NB4 (cell line): ENCODE measurements at regions not wholly inside any gene's neighbourhood (a gene's known extent, or its start where the extent isn't known, plus 50 kb on each side); places are given as distances from the start of the nearest gene placed in this dataset.

Experiments
- DNase-seq: peaks from one replicate; pipeline ENCODE4 v3.0.0; 2010; ENCODE audit warnings: low read depth
- H3K4me3 ChIP-seq: one replicate; pipeline ENCODE4 v1.5.1; 2011; ENCODE audit warnings: mild to moderate bottlenecking, low read depth, low read length, moderate library complexity
- CTCF ChIP-seq: IDR thresholded peaks from one replicate; pipeline ENCODE4 v1.5.1; 2012; ENCODE audit warnings: low read depth, low read length
- MAX ChIP-seq: IDR thresholded peaks from 2 replicates; pipeline ENCODE4 v1.6.1; 2011; ENCODE audit warnings: low read depth, low read length
- MYC ChIP-seq: IDR thresholded peaks from 2 replicates; pipeline ENCODE4 v1.6.1; 2011; ENCODE audit warnings: low read depth, low read length
- POLR2A ChIP-seq: IDR thresholded peaks from 2 replicates; pipeline ENCODE4 v1.6.1; 2011; ENCODE audit warnings: mild to moderate bottlenecking; ENCODE audit not compliant: insufficient read length; ENCODE audit errors: extremely low read depth

GRCh38 chr2:109699646-109700045, 85.5 kb downstream of the SOWAHC start:
- no peak for TF ChIP-seq POLR2A
- no peak overlapping the region for H3K4me3 ChIP-seq
- no peak for DNase-seq

- DNase-seq: no peak
- no peak overlapping the region for H3K4me3 ChIP-seq
- no peak for TF ChIP-seq CTCF
- no peak for TF ChIP-seq POLR2A
- TF ChIP-seq MAX: no peak
- TF ChIP-seq MYC: no peak
Observed at GRCh38 chr2:109700680-109701274, 86.6 kb downstream of the SOWAHC start.

GRCh38 chr2:109701362-109701761, 87.2 kb downstream of the SOWAHC start:
- DNase-seq: no peak
- no peak overlapping the region for H3K4me3 ChIP-seq
- TF ChIP-seq MAX (no peak), CTCF (no peak), MYC (no peak), POLR2A (no peak)

- TF ChIP-seq MYC: no peak
- DNase-seq: no peak
- H3K4me3 ChIP-seq: no peak overlapping the region
Observed at GRCh38 chr2:109702250-109702985, 88.3 kb downstream of the SOWAHC start.

- no peak for TF ChIP-seq POLR2A
- H3K4me3 ChIP-seq: no peak overlapping the region
- no peak for DNase-seq
Observed at GRCh38 chr2:109703077-109703476, 88.9 kb downstream of the SOWAHC start.

GRCh38 chr2:109703798-109704197, 89.6 kb downstream of the SOWAHC start:
- TF ChIP-seq MAX (no peak), POLR2A (no peak)
- DNase-seq: no peak
- no peak overlapping the region for H3K4me3 ChIP-seq

- TF ChIP-seq MYC: no peak
- no peak for TF ChIP-seq MAX
- TF ChIP-seq POLR2A: no peak
- no peak for DNase-seq
- H3K4me3 ChIP-seq: no peak overlapping the region
Observed at GRCh38 chr2:109707281-109708147, 86.6 kb upstream of the RGPD5 start.

GRCh38 chr2:109710505-109711229, 83.4 kb upstream of the RGPD5 start:
- TF ChIP-seq MAX (no peak), CTCF (no peak), MYC (no peak), POLR2A (no peak)
- H3K4me3 ChIP-seq: no peak overlapping the region
- DNase-seq: peak; percentile 23
